OCI-LY3 (cell line): ENCODE measurements at regions not wholly inside any gene's neighbourhood (a gene's known extent, or its start where the extent isn't known, plus 50 kb on each side); places are given as distances from the start of the nearest gene placed in this dataset.

Experiments
- EZH2phosphoT487 ChIP-seq: fragments of 200-600 bp; shearing (Covaris generic); IDR thresholded peaks from 2 replicates; pipeline ENCODE4 v1.6.1; 2018; ENCODE audit warnings: antibody characterized with exemption, mixed run types, low read depth
- TF ChIP-seq, protein P1 (sequence below): fragments of 200-600, 300-600 bp; sonication (generic); IDR thresholded peaks from 2 replicates; pipeline ENCODE4 v1.5.1; 2014; ENCODE audit warnings: antibody characterized with exemption, low read length, low read depth

DNA sequence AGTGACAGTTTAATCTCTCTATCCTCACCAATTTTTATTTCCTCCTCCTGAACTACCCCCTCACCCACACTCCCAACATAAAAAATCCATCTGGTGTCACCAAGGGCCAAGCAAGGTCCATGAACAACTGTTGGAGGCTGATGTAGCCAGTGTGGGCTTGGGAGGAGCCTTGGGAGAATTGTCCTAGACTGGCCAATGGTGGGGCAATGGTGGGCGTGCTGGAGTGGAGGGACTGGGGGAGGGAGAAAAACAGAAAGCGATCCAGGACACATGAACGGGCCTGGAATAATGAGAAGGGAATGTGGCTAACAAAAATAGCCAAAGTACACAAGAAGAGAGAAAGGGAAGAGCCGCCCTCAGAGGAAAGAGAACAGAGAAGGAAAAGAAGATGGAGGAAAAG, 272.6 kb downstream of the ENC1 start:
- TF ChIP-seq, protein P1, sequence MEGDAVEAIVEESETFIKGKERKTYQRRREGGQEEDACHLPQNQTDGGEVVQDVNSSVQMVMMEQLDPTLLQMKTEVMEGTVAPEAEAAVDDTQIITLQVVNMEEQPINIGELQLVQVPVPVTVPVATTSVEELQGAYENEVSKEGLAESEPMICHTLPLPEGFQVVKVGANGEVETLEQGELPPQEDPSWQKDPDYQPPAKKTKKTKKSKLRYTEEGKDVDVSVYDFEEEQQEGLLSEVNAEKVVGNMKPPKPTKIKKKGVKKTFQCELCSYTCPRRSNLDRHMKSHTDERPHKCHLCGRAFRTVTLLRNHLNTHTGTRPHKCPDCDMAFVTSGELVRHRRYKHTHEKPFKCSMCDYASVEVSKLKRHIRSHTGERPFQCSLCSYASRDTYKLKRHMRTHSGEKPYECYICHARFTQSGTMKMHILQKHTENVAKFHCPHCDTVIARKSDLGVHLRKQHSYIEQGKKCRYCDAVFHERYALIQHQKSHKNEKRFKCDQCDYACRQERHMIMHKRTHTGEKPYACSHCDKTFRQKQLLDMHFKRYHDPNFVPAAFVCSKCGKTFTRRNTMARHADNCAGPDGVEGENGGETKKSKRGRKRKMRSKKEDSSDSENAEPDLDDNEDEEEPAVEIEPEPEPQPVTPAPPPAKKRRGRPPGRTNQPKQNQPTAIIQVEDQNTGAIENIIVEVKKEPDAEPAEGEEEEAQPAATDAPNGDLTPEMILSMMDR: no peak
- TF ChIP-seq EZH2phosphoT487: no peak
